ENCODE measurements at regions not wholly inside any gene's neighbourhood (a gene's known extent, or its start where the extent isn't known, plus 50 kb on each side); places are given as distances from the start of the nearest gene placed in this dataset.

DNA sequence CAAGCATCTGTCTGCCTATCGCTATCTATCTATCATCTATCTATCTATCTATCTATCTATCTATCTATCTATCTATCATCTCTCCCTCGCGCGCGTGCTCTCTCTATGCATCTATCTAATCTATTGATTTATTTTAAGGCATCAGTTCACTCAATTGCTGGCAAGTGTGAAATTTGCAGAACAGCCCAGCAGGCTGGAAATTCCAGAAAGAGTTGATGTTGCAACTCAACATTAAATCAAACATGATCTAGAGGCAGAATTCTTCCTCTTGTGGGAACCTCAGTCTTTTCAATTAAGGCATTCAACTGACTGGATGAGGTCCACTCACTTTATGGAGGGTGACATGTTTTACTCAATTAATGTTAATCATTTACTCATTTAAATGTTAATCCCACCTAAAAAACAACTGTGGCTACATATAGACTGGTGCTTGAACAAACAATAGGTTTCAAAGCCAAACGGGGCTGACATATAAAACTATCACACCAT is 1210.8 kb downstream of the GALC start:
- TF ChIP-seq, protein P1, sequence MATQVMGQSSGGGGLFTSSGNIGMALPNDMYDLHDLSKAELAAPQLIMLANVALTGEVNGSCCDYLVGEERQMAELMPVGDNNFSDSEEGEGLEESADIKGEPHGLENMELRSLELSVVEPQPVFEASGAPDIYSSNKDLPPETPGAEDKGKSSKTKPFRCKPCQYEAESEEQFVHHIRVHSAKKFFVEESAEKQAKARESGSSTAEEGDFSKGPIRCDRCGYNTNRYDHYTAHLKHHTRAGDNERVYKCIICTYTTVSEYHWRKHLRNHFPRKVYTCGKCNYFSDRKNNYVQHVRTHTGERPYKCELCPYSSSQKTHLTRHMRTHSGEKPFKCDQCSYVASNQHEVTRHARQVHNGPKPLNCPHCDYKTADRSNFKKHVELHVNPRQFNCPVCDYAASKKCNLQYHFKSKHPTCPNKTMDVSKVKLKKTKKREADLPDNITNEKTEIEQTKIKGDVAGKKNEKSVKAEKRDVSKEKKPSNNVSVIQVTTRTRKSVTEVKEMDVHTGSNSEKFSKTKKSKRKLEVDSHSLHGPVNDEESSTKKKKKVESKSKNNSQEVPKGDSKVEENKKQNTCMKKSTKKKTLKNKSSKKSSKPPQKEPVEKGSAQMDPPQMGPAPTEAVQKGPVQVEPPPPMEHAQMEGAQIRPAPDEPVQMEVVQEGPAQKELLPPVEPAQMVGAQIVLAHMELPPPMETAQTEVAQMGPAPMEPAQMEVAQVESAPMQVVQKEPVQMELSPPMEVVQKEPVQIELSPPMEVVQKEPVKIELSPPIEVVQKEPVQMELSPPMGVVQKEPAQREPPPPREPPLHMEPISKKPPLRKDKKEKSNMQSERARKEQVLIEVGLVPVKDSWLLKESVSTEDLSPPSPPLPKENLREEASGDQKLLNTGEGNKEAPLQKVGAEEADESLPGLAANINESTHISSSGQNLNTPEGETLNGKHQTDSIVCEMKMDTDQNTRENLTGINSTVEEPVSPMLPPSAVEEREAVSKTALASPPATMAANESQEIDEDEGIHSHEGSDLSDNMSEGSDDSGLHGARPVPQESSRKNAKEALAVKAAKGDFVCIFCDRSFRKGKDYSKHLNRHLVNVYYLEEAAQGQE (IDR thresholded peaks at IDR 0.05; ENCODE audit: insufficient read depth in 1 of 2, low read depth in 2 of 2, low read length in 2 of 2) = no peak
- TF ChIP-seq TAF1 (IDR thresholded peaks at IDR 0.05; ENCODE audit: borderline replicate concordance, insufficient read depth, low read length) = no peak

Data from PFSK-1 (cell line).